BLaER1 (cell line): ENCODE measurements at regions not wholly inside any gene's neighbourhood (a gene's known extent, or its start where the extent isn't known, plus 50 kb on each side); places are given as distances from the start of the nearest gene placed in this dataset.
"Not testable (repeated sequence)": the region's sequence is repeated elsewhere in the genome, so short reads cannot be mapped to it uniquely, and the experiment has no call there.

Experiments used
- H3K27ac ChIP-seq: shearing (Covaris generic); formaldehyde crosslinking; 2 replicates; pipeline ENCODE4 v1.8.1; 2022
- H3K27me3 ChIP-seq: shearing (Covaris generic); formaldehyde crosslinking; 2 replicates; pipeline ENCODE4 v1.8.1; 2022
- H3K36me3 ChIP-seq: shearing (Covaris generic); formaldehyde crosslinking; 2 replicates; pipeline ENCODE4 v1.8.1; 2022
- H3K4me1 ChIP-seq: shearing (Covaris generic); formaldehyde crosslinking; 2 replicates; pipeline ENCODE4 v1.8.1; 2022
- H3K4me2 ChIP-seq: shearing (Covaris generic); formaldehyde crosslinking; 2 replicates; pipeline ENCODE4 v1.8.1; 2022
- H3K4me3 ChIP-seq: shearing (Covaris generic); formaldehyde crosslinking; 2 replicates; pipeline ENCODE4 v1.8.1; 2022
- H3K9ac ChIP-seq: shearing (Covaris generic); formaldehyde crosslinking; 2 replicates; pipeline ENCODE4 v1.8.1; 2022
- H3K9me3 ChIP-seq: shearing (Covaris generic); formaldehyde crosslinking; 2 replicates; pipeline ENCODE4 v1.8.1; 2022
- H4K20me1 ChIP-seq: shearing (Covaris generic); formaldehyde crosslinking; 2 replicates; pipeline ENCODE4 v1.8.1; 2022

DNA sequence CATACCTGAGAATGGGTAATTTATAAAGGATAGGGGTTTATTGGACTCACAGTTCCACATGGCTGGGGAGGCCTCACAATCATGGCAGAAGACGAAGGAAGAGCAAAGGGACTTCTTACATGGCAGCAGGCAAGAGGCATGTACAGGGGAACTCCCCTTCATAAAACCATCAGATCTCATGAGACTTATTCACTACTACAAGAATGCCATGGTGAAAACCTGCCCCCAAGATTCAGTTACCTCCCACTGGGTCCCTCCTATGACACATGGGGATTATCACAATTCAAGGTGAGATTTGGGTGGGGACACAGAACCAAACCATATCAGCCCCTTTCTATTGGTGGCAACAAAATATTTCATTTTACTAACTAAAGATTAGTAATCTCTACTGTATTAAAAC is 204.1 kb upstream of the PLGLB2 start:
- H3K9me3 ChIP-seq, H3K4me1 ChIP-seq, H3K9ac ChIP-seq, H3K27me3 ChIP-seq, H4K20me1 ChIP-seq, H3K4me3 ChIP-seq, H3K27ac ChIP-seq, H3K36me3 ChIP-seq, H3K4me2 ChIP-seq: not testable (repeated sequence)

DNA sequence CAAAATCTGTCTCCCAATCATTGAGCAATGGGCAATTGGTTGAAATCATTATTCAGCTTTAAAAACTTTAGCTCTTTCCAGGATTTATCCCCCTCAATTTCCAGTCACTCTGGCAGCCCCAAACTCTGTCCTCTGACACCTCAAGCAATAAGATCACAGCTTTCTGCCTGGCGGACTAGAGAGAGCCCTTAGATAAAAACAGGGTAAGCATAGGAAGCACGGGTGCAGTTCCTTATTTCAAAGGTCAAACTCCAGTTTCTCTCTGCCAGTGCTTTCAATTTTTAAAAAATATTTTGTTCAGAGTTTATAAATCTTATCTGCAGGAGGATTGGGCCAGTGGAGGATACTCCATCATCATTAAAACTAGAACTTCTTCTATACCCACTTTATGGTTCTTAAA is 200.8 kb upstream of the PLGLB2 start:
- H3K4me2 ChIP-seq, H3K4me3 ChIP-seq, H4K20me1 ChIP-seq, H3K27ac ChIP-seq, H3K9ac ChIP-seq, H3K27me3 ChIP-seq, H3K4me1 ChIP-seq, H3K36me3 ChIP-seq, H3K9me3 ChIP-seq: not testable (repeated sequence)

DNA sequence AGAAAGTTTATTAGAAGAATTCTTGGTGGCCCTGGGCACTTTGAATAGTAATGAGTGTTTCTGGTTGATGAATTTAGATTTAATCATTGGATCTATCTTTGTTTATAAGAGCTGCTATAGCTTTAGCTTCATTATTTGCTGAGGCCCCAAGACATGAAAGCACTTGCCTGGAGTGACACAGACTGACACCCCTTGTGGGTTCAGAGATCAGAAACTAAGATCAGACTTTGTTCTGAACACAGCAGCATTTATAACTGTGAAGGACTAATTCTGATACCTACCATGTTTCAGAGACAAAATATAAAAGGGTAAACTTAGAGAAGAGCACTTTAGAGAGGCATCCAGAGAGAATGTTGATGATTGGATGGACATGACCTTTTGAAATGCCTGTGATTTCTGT is 199.9 kb upstream of the PLGLB2 start:
- not testable (repeated sequence) for H3K27ac ChIP-seq, H3K4me1 ChIP-seq, H3K36me3 ChIP-seq, H3K27me3 ChIP-seq, H3K4me2 ChIP-seq, H3K9ac ChIP-seq, H3K4me3 ChIP-seq, H4K20me1 ChIP-seq, H3K9me3 ChIP-seq

DNA sequence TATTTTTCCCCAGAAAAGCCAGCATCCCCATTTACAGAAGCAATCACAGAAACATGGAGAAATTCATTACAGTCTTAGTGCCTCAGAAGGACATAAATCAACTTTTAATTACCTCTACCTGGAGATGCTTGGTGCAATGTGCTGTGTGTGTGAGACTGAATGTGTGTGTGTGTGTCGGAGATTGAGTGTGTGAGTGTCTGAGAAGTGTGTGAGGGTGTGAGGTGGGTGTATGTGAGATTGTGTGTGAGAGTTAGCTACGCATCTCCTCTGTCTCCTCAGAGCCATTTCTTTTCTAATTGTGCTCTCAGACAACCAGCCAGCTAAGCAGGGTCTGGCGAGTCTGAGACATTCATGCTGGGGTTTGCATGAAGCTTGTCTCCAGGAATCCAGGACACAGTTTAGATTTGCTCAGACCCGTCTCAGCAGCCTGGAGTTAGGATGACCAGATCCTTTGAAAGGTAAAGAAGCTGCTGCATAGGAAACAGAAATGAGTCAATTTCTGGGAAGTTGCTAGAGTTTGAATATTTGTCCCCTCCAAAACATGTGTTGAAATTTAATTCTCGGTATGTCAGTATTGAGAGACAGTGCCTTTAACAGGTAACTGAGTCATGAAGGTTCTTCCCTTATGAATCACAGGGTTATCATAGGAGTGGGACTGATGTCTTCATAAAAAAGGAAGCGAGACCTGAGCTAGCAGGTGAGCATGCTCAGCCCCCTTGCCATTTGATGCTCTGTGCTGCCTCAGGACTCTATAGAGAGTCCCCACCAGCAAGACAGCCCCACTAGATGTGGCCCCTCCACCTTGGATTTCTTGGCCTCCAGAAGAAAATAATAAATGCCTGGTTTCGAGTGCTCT is 199.0 kb upstream of the PLGLB2 start:
- not testable (repeated sequence) for H3K27me3 ChIP-seq, H3K27ac ChIP-seq, H3K4me1 ChIP-seq, H3K9ac ChIP-seq, H4K20me1 ChIP-seq, H3K9me3 ChIP-seq, H3K36me3 ChIP-seq, H3K4me3 ChIP-seq, H3K4me2 ChIP-seq

DNA sequence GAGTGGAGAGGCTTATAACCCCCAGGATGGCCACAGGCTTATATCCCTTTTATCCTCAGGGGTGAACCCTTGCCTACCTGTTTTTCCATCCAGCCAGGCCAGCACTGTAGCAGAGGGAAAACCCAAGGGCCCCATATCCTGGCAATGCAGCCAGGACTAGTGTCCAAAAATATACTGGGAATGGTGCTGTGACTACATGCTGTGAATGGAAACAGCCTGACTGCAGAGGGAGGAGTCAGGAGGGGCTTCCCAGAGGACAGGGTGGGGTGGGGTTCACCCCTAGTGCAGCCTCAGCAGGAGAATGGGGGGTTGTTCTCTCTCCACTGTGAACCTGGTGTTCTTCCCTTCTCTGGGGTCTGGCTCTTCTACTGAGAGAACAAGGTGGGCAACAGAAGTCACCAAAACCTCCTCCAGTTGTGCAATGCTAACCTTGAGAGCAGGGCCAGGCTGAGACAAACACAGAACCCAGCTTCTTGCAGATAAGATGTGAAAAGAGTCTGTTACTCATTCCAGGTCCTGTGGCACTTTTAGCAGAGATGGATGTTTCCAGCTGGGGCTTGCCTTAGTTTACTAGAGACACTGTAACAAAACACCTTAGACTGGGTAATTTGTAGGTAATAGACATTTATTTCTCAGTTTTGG is 198.2 kb upstream of the PLGLB2 start:
- not testable (repeated sequence) for H4K20me1 ChIP-seq, H3K9me3 ChIP-seq

DNA sequence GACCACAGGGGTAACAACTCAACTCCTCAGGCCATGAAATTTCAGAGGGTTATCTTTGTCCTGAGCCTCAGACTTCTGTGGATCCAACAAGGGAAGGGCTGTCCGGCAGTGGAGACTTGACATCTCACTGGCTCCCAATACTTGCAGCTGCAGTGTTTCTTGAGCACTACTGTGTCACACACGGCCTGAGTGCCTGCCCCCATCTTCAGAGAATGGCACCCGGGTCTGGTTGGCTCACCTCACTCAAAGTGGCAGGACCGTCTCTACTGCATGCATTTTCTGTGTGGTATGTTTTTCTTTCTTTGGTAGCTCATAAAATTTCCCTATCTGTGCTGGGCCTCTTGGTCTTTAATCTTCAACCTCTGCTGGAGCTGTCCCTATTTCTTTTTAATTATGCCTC is 193.2 kb upstream of the PLGLB2 start:
- H3K36me3 ChIP-seq, H4K20me1 ChIP-seq, H3K4me1 ChIP-seq, H3K27me3 ChIP-seq, H3K4me3 ChIP-seq, H3K9me3 ChIP-seq, H3K4me2 ChIP-seq, H3K27ac ChIP-seq, H3K9ac ChIP-seq: not testable (repeated sequence)

More for the DNA sequence above, 198.2 kb upstream of the PLGLB2 start:
- not testable (repeated sequence) for H3K36me3 ChIP-seq, H3K4me3 ChIP-seq, H3K4me1 ChIP-seq, H3K27me3 ChIP-seq, H3K27ac ChIP-seq, H3K4me2 ChIP-seq, H3K9ac ChIP-seq

DNA sequence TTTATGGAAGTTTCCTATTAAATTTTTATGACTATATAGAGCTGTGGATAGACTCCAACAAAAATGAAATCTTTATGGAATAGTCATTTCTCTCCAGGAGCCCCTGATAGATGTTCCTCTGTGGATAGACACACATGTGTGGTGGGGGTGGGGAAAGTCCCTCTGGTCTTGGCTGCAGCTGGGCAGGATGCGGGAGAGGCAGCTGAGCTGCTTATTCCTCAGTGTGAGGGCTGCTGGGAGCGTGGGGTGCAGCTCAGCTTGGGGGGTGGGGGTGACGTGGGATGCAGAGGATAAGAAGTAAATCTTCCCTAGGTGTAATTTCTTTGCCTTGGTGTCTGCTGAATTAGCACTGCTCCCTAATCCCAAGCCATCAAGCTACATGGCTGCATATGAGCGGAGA is 192.8 kb upstream of the PLGLB2 start:
- H3K27me3 ChIP-seq, H3K27ac ChIP-seq, H3K9ac ChIP-seq, H3K4me1 ChIP-seq, H3K4me3 ChIP-seq, H3K4me2 ChIP-seq, H3K9me3 ChIP-seq, H3K36me3 ChIP-seq, H4K20me1 ChIP-seq: not testable (repeated sequence)

DNA sequence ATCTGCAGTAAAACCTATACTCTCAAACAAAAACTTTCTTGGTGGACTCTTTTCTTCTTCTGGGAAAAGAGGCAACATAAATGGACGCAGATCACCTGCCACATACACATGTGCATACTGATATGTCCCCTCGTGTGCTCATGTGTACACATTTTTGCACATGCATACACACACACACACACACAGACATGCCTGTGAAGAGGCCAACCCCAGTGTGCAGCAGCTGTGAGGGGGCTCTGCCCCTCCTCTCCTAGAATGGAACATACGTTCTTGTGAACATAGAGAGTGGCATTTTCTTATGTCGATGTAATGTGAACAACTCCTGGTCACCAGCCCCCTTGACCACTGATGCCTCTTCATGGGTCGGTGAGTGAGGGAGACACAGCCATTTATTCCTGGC is 188.9 kb upstream of the PLGLB2 start:
- H3K27ac ChIP-seq, H3K36me3 ChIP-seq, H3K4me2 ChIP-seq, H3K9ac ChIP-seq, H4K20me1 ChIP-seq, H3K9me3 ChIP-seq, H3K4me3 ChIP-seq, H3K4me1 ChIP-seq, H3K27me3 ChIP-seq: not testable (repeated sequence)

DNA sequence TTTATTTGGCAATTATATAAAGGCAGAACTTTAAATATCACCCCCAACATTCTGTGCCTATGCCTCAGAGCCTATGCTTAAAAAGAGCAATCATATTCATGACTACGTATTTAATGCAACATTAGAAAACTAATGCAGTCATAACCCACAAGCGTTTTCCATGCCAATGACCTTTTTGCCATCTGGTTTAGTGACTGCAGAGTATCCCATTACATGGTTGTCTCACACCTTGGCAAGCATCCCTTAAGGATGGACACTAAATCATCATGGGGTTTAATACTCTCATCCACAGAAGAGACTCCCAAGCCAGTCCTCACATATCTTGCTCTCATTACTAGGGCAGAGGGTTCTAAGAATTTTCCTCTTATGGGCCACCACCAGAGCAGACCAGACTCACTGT is 188.2 kb upstream of the PLGLB2 start:
- not testable (repeated sequence) for H3K4me2 ChIP-seq, H4K20me1 ChIP-seq, H3K27ac ChIP-seq, H3K4me3 ChIP-seq, H3K27me3 ChIP-seq, H3K4me1 ChIP-seq, H3K36me3 ChIP-seq, H3K9me3 ChIP-seq, H3K9ac ChIP-seq

DNA sequence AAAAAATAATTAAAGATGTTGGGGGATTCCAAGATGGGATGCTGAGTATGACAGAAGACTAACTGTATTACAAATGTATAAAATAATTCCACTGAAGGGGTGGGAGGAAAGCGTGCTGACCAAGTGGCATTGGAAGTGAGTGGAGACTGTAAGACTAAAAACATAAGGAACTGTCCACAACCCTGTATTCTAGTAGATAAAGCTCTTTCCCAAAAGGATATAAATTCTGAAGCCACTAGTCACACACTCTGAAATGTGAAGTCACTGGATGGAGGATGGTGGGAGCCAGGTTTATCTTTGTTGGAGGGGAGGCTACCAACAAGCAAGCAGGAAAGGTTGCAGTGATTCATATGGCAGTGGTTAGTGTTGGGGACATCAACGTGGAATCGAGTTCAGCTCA is 182.8 kb upstream of the PLGLB2 start:
- not testable (repeated sequence) for H3K9ac ChIP-seq, H3K36me3 ChIP-seq, H3K27me3 ChIP-seq, H3K4me1 ChIP-seq, H4K20me1 ChIP-seq, H3K9me3 ChIP-seq, H3K4me2 ChIP-seq, H3K27ac ChIP-seq, H3K4me3 ChIP-seq

DNA sequence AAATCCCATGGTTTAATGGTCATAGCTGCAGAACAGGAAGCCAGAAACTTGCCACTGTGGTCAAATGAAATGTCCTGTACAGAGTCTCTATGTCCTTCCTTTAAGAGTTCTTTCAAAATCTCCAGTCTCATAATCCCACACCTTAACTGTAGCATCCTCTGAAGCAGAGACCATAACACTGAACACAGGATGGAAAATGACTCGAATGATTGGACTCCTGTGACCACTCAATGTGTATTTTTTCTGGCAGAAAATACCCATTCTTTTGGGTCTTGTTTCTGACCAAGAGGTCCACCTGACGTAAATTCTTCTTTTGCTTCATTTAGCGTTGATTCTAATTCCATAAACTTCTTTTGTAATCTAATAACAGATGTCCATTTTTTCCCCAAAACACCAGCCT is 181.4 kb upstream of the PLGLB2 start:
- H3K9ac ChIP-seq, H3K36me3 ChIP-seq, H3K9me3 ChIP-seq, H3K4me3 ChIP-seq, H3K27me3 ChIP-seq, H3K4me1 ChIP-seq, H3K27ac ChIP-seq, H3K4me2 ChIP-seq, H4K20me1 ChIP-seq: not testable (repeated sequence)

DNA sequence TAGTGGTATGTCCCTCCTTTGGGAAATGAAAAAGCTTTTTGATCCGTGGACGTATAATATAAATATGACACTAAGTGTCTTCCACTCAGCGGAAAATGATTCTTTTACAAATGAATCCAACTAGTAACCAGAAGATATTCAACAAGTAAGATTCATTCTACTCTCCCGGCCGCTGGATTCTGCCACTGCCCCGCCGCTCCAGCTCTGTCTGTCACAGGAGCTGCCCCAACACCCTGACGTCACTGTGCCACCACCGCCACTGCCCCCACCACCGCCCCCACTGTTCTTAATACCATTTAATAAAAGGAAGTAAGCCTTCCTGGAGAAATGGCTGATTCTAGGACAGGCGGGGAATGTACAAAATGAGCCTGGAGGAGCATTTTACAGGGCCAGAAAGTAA is 180.8 kb upstream of the PLGLB2 start:
- not testable (repeated sequence) for H3K36me3 ChIP-seq, H3K27ac ChIP-seq

DNA sequence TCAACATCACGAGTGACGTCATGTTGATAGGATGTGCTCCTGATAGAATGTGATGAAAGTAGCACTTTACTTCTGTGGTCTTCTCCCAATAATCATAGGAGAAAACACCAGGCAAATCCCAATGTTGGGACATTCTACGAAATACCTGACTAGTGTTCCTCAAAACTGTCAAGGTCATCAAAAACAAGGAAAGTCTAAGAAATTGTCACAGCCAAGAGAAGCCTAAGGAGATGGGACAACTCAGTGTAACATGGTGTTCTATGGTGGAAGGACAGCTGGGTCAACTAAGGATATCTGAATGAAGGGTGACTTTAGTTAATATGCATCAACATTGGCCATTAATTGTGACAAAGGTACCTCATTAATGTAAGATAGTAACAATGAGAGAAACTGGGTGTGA is 180.0 kb upstream of the PLGLB2 start:
- H3K4me2 ChIP-seq, H4K20me1 ChIP-seq, H3K4me3 ChIP-seq, H3K27ac ChIP-seq, H3K27me3 ChIP-seq, H3K36me3 ChIP-seq, H3K9ac ChIP-seq, H3K9me3 ChIP-seq, H3K4me1 ChIP-seq: not testable (repeated sequence)

More for the DNA sequence above, 180.8 kb upstream of the PLGLB2 start:
- not testable (repeated sequence) for H3K4me3 ChIP-seq, H3K9ac ChIP-seq, H3K4me2 ChIP-seq, H3K27me3 ChIP-seq, H3K4me1 ChIP-seq, H4K20me1 ChIP-seq, H3K9me3 ChIP-seq

DNA sequence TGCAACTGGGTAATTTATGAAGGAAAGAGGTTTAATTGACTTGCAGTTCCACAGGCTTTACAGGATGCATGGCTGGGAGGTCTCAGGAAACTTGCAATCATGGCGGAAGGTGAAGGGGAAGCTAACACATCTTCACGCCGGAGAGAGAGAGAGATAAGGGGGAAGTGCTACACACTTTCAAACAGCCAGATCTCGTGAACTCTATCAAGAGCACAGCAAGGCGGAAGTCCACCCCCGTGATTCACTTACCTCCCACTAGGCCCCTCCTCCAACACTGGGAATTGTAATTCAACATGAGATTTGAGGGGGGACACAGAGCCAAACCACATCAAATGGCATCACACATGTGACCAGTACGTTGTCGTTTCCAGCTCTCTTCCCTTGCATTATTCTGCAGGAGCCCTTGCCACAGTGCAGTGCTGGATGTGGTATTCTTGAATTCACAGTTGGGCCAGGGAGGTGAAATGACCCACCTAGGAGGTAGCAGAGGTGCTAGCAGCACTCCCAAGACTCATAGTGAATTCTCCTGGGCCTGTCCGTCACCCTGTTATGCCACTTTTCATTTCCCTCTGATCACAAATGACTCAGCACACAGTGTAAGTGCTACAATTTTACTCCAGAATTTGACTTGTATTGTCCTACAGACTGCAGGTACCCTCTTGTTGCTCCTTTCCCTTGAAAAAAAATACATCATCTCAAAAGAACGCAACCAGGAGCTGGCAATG is 179.2 kb upstream of the PLGLB2 start:
- not testable (repeated sequence) for H4K20me1 ChIP-seq, H3K9ac ChIP-seq, H3K4me2 ChIP-seq, H3K4me3 ChIP-seq, H3K36me3 ChIP-seq, H3K27ac ChIP-seq, H3K4me1 ChIP-seq, H3K27me3 ChIP-seq, H3K9me3 ChIP-seq
